Skin of body (tissue), 1 donor: ENCODE measurements at regions not wholly inside any gene's neighbourhood (a gene's known extent, or its start where the extent isn't known, plus 50 kb on each side); places are given as distances from the start of the nearest gene placed in this dataset.
"Not testable (repeated sequence)": the region's sequence is repeated elsewhere in the genome, so short reads cannot be mapped to it uniquely, and the experiment has no call there.

Experiments
- DNase-seq: peaks from one replicate; lab custom pipeline; 2025; lab: John Stamatoyannopoulos, UW

DNA sequence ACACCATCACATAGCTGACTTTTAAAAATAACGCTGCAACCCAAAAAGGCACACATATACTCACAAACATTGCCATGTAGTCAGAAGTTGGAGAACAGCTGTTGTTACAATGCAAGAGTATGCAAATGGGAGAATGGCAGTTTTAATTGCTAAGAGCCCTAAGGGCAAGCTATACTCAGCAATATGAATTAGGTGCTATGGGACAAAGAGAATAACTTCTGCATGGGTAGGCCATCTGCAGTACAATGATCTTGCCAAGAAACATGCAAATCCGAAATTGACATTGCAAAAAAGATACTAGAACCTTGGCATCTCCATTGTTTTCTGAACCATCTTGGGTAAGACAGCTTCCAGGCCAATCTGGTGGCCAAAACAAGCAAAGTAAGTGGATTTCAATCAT, 697.8 kb downstream of the LRRIQ3 start:
- DNase-seq: no peak

DNA sequence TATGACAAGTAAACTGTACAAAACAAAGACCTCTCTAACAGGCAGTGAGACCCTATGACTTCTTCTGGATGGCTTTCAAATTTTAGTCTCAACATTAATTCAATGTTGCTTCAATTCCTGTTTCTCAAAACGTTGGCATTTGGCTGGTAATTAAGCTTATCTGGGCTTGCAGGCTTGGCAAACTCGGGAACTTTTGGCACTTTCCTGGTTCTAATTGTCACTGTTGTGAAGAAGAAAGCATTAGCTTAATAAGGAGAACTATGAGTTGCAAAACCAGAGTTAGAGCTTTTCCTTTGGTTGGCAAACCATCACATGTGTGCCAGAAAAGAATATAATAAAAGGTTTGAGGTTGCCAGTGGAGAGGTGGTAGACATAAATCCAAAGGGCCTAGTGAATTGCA, 698.3 kb downstream of the LRRIQ3 start:
- DNase-seq: no peak

DNA sequence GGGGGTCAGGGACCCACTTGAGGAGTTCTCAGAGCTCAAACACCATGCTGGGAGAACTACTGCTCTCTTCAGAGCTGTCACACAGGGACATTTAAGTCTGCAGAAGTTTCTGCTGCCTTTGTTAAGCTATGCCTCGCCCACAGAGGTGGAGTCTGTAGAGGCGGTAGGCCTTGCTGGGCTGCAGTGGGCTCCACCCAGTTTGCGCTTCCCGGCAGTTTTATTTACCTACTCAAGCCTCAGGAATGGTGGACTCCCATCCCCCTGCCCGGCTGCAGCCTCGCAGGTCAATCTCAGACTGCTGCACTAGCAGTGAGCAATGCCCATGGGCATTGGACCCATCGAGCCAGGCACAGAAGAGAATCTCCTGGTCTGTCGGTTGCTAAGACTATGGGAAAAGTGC, 706.4 kb downstream of the LRRIQ3 start:
- no peak for DNase-seq

DNA sequence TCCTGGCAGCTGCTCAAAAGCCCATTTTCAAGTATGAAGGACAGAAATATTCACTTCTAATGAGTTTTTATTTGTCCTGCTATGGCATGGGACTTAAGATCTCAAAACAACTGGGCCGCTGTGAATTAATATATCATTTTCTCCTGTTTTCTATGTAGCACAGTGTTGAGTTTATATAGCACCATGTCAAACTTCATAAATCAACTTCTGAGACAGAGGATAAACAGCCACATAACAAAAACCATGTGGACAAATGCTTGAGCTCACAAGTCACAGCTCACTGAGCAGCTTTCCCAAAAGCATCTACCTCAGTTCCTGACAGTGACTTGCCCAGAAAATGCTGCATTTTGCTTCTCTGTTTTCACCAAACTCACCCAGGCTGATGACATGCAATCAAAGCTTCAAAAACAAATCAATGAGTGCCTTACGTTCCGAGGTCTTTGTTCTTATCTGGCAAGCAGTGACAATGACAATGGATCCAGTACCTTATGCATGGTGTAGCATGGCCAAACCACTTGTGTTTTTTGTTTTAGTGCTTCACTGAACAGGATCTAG, 722.6 kb downstream of the LRRIQ3 start:
- peak; percentile 19 for DNase-seq

DNA sequence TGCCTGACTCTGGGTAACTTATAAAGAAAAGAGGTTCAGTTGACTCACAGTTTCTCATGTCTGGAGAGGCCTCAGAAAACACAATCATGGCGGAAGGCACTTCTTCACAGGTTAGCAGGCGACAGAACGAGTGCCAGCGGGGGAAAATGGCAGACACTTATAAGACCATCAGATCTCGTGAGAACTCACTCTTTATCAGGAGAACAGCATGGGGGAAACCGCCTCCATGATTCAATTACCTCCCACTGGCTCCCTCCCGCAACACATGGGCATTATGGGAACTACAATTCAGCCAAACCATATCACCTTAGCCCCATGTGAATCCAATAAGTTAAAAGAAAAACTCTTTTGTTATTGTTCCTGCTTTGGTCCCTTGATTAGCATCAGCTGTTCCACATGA, 725.2 kb downstream of the LRRIQ3 start:
- no peak for DNase-seq

DNA sequence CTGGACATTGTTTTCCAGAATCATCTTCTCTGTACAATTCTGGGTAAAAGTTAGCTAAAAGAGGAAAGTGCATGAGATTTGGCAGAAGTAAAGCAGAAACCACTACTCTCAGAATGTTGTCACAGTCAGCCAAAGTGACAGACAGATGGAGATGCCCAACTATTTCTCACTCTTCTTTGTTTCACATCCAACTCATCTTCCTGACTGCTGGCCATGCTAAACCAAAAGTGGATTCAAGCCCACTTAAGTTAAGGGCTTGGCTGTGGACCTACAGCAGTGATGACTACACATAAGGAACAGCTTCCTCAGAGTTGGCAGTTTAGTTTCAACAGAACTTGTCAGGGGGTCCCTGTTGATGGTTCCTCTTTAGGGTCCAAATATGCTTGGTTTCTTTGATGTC, 730.2 kb downstream of the LRRIQ3 start:
- DNase-seq: no peak

DNA sequence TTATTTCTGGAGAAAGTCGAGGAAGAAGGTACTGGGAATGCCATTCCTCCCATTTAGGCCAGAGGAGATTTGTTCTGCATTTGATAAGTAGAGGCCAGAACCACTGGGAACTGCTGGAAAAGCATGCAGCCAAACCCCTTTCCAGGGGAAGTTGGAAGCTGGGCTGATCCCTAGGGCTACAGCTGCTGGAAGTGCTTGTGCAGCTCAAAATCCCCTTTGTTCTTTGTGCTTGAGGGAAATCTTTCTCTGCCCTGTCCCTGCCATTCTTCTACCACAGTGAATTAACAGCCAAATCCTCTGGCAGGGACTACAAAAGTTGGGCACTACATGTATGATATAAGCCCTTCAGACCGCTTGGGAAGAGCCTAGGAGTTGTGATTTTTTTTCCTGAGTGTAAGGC, 734.1 kb downstream of the LRRIQ3 start:
- DNase-seq: no peak

DNA sequence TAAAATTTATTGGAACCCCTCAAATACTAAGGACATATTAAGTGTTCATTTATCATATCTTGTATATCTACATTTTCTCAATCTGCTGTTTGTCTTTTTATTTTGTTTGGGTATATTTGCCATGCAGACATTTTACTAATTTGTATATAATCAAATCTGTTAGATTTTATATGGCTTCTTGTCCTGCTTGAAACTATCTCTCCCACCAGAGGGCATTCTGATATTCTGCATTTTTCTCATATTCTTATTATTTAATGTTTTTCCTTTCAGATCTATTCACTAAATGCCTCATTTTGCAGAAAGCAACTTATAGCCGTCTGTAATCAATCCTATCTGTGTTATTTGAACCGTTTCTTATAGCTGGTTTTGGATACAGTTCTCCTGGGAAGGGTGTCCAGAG, 745.5 kb downstream of the LRRIQ3 start:
- DNase-seq: no peak

DNA sequence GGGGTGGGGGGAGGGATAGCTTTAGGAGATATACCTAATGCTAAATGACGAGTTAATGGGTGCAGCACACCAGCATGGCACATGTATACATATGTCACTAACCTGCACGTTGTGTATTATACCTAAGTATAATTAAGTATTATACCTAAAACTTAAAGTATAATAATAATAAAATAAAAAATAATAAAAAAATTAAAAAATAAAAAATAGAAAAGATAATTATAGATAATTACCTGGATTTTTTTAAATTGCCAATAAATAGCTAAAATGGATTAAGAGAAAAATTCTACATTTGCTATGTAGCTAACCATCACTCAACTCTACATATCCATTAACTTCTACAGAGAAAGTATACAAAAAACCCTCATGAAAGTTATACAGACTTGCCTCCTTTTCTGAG, 747.3 kb downstream of the LRRIQ3 start:
- not testable (repeated sequence) for DNase-seq

DNA sequence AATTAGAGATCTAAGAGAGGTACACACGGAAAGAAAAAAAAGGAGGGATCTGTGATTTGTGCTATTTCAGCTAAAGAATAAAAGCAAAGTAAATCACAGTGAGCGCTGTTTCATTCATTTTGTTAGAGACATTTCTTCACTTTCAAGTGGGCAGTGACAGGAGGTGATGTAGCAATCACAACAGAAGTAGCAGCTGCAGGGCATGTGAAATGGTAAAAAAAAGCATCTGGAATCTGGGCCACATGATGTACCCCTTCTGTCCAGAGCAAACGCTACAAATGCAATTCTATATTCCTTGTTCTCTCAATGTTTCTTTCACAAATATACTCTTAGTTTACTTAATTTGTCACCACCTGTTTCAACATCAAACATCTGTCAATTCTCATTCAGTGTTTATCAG, 786.5 kb downstream of the LRRIQ3 start:
- no peak for DNase-seq

DNA sequence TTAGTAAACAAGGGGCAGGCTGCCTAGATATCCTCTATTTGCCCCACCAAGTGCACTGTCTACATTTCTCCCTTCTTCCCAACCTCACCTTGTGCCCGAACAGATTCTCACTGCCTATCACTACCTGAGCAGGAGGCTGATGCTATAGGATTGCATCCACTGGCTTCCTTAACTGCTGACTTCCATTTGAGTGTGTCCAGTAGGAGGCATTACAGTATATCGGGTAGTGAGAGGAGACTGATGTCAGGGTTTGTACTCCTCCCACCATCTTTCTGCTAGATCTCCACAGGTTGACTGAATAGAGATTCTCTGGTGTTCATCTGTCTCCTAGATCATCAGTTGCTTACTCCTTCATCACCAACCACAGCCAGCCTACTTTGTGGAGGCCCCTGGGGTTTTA, 796.3 kb downstream of the LRRIQ3 start:
- no peak for DNase-seq

DNA sequence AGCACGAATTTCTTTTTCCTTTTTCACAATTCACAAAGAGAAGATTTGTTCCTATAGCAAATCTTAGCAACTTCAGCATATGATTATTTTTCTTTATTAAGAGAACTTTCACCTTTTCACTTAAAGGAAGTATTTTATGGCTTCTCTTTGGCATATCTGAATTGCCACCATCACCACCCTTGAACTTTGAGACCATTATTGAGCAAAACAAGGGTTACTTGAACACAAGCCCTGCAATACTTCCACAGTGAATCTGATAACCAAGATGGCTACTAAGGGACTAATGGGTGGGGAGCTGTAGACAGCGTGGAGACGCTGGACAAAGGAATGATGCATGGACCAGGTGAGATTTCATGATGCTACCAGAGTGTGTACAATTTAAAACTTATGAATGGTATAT, 815.0 kb downstream of the LRRIQ3 start:
- no peak for DNase-seq

DNA sequence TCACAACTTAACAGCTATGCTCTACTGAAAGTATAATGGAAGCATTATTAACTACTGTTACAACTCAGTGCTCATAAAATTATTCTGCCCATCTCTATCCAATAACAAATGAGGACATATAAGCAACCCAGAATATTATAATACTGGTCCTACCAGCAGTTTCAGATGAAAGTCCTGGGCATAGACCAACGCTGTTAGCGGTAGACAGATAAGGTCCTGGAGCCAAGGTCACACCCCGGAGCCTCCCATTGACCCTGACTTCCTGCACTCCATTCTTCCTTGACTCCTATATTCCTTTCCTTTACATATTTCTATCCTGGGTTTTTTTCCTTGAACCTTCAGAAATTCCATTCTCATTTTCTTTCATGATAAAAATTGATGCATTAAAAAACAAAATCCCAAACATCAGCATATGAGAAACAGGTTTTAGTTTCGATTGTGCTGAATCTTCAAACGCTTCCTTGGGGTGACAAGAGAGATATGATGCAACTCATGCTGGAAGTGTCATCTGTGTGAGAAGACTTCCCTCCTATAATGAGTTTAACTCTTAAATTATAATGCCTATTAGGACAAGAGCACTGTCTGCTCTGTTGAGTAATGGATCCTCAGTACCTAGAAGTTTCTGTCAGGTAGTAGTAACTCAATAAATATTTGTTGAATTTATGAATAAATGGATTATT, 831.1 kb downstream of the LRRIQ3 start:
- DNase-seq: no peak

DNA sequence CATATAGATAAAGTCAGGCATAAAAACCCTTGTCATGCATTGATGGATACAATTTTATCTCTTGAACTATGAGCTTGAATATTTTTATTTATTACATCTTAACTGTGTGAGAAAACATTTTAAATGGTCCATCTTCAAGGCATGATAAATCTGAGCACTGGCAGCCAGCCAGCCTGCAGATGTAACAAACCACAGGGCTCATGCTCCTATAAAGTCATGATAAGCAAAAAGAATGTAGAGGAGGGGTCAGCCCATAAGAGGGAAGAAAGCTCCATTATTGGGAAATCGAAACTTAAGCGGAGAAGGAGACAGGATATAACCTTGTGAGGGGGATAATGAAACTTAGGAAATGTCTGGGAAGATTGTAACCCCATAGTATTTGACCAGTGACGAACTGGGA, 839.0 kb downstream of the LRRIQ3 start:
- DNase-seq: no peak

DNA sequence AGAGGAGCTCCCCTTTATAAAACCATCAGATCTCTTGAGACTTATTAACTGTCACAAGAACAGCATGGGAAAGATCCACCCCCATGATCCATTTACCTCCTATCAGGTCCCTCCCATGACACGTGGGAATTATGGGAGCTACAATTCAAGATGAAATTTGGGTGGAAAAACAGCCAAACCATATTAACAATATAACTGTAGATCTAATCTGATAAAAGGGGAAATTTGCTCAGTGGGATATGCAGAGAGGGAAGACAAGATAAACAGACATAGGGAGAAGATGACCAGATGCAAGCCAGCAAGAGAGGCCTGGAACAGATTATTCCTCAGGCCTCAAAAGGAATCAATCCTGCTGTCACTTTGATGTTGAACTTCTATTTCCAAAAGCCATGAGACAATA, 841.5 kb downstream of the LRRIQ3 start:
- DNase-seq: no peak

DNA sequence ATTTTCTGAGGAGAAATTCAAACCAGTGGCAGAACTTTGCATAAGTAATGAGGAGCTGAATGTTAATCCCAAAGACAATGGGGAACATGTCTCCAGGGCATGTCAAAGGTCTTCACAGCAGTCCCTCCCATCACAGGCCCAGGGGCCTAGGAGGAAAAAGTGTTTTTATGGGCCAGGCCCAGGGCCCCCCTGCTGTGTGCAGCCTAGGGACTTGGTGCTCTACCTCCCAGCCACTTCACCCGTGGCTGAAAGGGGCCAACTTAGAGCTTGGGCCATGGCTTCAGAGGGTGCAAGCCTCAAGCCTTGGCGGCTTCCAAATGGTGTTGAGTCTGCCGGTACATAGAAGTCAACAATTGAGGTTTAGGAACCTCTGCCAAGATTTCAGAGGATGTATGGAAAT, 854.0 kb downstream of the LRRIQ3 start:
- no peak for DNase-seq

DNA sequence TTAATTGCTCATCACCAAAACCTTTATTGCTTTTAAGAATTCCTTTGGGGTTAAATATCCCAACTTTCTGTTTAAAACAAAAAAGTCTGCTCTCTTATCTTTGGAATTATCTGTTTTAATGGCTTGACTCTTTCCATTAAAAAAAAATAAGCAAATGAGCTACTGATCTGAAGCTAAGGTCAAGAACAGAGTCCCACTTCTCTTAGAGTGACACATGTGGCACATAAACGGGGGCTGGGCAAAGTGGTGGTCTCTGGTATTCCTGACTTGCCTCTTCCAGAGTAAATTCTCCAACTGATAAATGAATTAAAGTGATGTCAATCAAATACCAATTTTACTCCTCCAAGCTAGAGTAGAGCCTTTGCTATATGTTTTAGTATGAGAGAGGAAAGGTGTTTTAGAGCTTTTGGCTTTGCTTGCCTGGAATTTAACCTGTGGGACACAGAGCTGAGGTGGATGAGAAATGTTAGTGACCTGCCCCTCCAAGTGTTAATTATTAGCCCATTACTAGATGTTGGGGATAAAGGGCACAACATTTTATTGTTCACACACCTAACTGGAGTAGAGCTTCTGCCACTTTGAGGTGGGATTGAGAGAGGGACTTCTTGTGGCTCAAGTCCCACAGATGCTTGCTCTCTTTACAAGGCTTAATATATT, 864.0 kb downstream of the LRRIQ3 start:
- DNase-seq: no peak

DNA sequence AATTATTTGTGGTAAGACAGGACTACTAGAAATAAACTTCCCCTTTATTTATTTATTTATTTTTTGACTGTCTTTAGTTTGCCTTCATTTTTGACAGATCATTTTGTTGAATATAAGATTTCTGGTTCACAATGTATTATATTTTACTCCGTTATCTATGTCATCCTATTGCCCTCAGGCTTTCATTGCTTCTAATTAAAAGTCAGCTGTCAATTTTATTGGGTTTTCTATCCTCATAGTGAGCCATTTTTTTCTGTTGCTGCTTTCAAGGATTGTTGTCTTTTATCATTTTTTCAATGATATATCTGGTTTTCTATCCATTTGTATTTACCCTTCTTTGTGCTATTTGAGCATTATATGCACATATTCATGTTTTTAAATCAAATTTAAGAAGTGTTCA, 866.2 kb downstream of the LRRIQ3 start:
- DNase-seq: no peak

DNA sequence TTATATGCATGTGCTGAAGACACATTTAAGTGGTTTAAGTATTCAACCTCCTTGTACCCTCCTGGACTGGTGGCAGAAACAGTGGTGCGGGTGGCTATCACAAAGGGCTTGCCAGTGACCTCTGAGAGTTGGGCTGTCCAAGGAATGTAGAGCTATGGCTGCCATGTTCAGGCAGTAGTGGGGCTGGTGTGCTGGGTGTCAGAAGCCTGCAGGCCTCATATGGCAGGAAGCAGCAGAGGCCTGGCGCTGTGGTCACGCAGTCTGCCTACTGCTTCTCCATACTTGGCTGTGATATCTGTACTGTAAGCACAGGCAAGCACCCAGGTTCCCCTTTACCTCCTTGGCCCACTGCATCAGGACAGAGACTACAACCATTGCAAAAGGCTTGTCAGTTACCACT, 870.0 kb downstream of the LRRIQ3 start:
- DNase-seq: no peak

DNA sequence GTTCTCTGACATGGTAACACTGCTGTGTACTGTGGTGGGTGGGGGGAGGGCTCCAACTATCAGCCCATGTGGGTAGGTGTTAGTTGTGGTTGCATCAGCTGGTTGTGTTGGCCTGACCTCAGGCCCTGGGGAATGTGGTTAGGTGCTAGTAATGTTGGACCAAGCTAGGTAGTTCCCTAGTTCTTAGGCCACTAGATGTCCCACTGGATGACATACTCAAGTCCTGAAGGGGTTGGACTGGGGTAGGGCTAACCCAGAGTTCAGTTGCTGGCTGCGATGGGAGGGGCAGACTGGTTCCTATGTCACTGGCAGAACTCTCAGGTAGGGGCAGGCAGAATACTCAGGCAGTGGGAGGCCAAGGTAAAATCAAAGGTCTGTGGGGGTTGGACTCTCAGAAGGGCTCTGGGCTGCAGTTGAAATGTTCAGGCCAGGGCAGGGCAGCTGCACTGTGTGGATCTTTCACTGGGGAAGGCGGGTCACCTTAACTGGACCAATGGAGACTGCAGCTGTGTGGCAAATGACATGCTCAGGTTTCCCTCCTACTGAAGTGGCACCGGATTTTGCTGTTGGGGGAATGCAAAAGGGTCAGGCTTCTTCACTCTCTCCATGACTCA, 870.7 kb downstream of the LRRIQ3 start:
- DNase-seq: no peak

DNA sequence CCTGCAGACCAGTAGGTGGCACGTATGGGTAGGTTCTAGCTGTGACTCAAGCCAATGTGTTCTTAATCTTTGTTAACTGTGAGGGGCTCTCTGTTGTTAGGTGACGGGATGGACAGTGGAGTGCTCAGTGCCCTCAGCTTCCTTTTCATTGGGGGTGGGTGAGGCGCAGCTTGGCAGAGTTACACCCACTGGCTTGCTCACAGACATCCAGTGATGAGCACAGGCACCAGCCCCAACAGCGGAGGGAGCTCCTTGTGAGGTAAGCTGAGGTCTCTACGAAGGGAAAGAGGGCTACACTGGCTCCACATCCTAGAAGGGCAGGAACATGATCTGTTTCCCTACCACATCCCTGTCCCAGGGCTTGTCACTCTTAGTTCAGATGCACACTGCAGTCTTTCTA, 871.3 kb downstream of the LRRIQ3 start:
- no peak for DNase-seq

DNA sequence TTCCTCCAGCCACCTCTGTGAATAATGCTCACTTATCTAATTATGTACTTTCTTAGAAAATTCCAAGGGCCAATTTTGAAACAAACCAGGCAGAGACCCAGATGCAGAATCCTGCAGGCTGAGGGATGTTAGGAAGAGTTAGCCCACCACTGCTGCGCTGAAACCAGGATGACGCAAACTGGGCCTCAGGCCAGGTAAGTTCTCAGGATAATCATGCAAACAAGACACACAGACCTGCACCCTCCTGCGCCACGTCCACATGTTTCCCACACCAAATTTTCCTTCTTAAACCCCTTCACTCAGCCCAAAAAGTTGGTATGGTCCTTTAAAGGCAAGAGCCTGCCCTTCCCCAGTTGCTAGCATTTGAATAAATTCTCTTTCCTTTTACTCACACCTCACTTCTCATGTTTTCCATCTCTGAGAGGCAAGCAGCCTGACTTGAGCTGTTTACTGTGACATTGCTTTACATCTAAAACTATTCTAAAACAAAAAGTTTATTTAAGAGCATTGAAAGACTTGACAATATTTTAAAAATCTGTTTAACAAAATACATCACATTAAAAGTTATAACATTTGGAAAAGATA, 887.1 kb downstream of the LRRIQ3 start:
- DNase-seq: peak; percentile 1
